Urinary bladder (tissue), 3 donors: ENCODE measurements at regions not wholly inside any gene's neighbourhood (a gene's known extent, or its start where the extent isn't known, plus 50 kb on each side); places are given as distances from the start of the nearest gene placed in this dataset.

ENCODE experiments used
- DNase-seq: peaks from one replicate; pipeline ENCODE4 v3.0.0-alpha.2; 2015; ENCODE audit errors: extremely low spot score
- H3K27ac ChIP-seq: one replicate; pipeline ENCODE4 v1.5.1; 2013; ENCODE audit warnings: low read depth, mild to moderate bottlenecking, moderate library complexity
- H3K36me3 ChIP-seq: one replicate; pipeline ENCODE4 v1.6.1; 2013; ENCODE audit warnings: mild to moderate bottlenecking, moderate library complexity; ENCODE audit not compliant: insufficient read depth
- H3K4me1 ChIP-seq: one replicate; pipeline ENCODE4 v1.6.1; 2013; ENCODE audit warnings: mild to moderate bottlenecking, moderate library complexity; ENCODE audit not compliant: insufficient read depth
- H3K4me3 ChIP-seq: one replicate; pipeline ENCODE4 v1.5.1; 2013; ENCODE audit warnings: low read depth, low read length
- WGBS: extraction: QIAGEN DNeasy Blood & Tissue Kit; methylation state at CpG from one replicate; pipeline ENCODE4 v1.1.7; 2013; 5-methylcytosine and 5-hydroxymethylcytosine counted together
- donor health status: healthy with polysubstance abuse.
- donor health status: healthy.

DNA sequence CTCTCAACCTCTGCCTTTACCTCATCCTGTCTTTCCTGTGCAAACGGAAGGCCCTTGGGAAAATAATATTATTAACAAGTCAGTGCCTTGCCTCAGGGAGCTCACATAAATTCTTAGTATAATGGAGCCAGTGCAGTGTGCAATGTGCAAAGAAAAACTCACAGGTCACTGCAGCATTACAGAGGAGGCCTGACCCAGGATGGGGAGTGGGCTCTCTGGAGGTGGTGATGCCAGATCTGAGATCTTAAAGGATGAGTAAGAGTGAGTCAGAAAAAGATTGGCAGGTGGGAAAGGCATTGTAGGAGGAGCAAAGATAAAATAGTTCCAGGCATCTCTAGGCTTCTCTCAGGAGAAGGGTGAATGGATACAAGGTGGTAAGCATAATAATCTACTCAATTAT is 185.6 kb upstream of the ADAMTS9 start:
- no peaks in the 10 kb centered on the region for H3K4me1 ChIP-seq
- no peak overlapping the region for H3K4me3 ChIP-seq
- WGBS = 74% methylated on average over 1 of the region's 1 CpG
- H3K36me3 ChIP-seq = peaks cover 2% of the 10 kb centered on the region
- no peak for DNase-seq
- H3K27ac ChIP-seq = no peak overlapping the region

DNA sequence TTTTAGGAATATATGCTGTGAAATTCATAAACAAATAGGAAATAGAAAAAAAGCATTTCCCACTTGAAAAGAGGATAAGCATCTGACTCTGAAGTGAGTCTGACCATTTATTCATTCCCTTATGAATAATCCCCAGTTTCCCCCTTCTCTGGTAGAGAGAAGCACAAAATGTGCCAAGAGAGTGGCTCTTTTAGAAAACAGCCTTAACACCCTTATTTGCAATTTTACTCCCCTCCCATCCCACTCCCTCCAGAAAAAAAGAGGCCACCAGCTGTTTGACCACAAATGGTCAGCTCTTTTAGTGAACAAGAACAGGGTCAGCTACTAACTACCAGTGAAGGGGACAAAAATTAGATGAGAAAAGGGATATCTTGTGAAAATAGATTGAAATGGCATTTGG is 184.5 kb upstream of the ADAMTS9 start:
- H3K4me3 ChIP-seq = no peak overlapping the region
- H3K4me1 ChIP-seq = no peaks in the 10 kb centered on the region
- peaks cover 2% of the 10 kb centered on the region for H3K36me3 ChIP-seq
- H3K27ac ChIP-seq = no peak overlapping the region
- DNase-seq = no peak

DNA sequence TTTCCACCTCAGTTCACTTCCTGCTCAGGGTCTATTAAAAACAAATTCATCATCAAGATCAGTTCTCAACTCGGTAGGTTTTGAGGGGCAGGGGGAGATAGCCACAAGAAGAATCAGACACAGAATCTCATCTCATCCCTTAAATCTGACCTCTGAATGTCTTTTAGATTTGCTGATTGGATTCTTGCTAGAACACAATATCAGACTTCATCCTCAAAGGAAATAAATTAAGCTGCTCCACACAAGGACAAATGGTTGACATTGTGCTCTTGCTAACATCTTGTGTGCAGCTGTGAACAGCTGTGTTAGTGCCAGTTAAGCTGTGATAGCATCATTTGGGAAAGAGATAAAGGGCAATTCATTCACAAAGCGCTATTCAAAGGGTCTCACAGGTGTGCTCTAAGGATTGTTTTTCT is 184.0 kb upstream of the ADAMTS9 start:
- no peaks in the 10 kb centered on the region for H3K4me1 ChIP-seq
- 69% methylated on average over 2 of the region's 2 CpGs for WGBS
- H3K36me3 ChIP-seq = peaks cover 2% of the 10 kb centered on the region
- no peak overlapping the region for H3K27ac ChIP-seq
- H3K4me3 ChIP-seq = no peak overlapping the region
- no peak for DNase-seq

DNA sequence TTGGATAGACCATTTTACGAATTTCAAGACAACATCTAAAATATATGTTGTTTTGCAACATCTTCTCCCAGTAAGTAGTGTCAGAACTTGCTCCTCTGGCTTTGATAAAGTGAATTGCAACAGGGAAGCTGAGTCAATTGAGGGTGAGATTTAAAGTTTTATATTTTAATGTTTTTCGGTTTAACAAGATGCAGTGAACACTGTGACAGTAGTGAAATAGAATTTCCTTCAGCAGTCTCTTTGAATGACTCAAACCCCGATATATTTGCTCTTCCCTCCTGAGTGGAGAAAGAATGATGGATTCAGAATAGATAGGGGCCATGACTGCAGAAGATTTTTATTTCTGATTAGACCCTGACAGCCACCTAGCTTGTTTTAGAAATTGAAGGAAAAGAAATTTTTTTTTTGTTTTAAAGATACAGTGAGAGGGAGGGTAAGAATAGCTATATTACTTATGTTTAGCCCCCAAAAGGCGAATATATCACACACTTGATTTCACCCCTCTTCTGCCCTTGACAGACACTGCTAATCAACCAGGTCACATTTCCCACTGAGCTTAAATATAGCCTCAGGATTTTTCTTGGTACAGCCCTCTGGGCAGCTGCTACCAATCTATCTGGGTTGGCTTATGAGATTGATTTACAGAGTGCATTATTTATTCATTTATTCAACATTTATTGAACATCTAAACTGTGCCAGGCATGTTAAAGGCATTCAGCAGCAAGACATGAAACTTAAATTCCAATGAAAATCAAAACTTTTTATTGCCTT is 183.3 kb upstream of the ADAMTS9 start:
- Histone ChIP-seq H3K4me3 (no peak overlapping the region), H3K4me1 (no peaks in the 10 kb centered on the region), H3K36me3 (peaks cover 2% of the 10 kb centered on the region), H3K27ac (no peak overlapping the region)
- DNase-seq = no peak
- WGBS = 92% methylated on average over 4 of the region's 4 CpGs

DNA sequence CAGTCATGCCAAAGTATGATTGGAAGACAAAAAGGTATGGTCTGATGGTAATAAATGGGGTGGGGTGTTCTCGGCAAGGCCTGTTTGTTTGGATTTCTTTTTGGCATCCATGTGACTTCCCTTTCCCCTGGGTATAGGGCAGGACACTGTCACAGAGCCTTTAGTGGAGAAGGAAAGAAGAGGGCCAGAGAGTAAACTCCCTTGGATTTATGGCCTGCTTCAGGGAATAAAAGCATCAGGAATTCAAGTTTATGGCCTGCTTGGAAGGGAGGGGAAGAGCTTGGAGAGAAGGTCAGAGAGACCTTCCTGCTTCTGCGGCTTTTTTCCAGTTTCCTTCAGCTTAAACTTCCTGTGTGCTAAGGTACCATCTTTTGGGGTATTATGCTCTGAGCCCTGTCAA is 179.4 kb upstream of the ADAMTS9 start:
- Histone ChIP-seq H3K4me3 (no peak overlapping the region), H3K27ac (no peak overlapping the region), H3K36me3 (no peaks in the 10 kb centered on the region), H3K4me1 (no peaks in the 10 kb centered on the region)
- WGBS = 69% methylated on average over 2 of the region's 2 CpGs
- no peak for DNase-seq

DNA sequence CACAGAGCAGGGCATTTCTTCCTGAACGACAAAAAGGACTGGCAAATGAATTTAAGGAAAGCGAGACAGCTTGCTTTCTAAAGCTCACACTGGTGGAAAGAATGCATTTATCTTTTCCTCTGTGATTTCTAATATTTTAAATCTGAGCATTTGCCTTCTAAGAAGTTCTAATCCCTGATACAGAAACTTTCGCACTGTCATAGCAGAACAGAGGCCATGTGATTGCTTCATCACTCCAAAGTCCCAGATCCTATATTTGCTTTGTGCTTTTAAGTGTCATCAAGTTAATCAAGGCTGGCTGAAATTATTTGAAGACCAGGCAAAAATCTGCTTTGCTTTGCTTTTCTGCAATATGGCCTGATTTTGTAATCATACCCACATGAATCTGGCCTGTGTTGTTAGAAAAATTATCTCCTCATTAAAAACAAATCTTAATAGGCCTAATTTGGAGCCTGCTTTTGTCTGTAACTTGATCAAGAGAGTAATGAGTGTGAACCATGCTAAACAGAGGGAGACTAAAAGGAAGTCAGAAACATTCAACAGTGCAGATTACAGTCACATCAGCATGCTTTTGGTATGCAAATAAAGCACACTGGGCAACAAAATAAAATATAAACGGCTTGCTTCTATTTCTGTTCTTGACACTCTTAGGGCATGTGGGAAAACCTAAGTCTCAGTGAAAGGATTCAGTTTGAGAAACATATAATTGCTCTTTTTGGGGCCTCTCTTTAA is 178.2 kb upstream of the ADAMTS9 start:
- DNase-seq = no peak
- Histone ChIP-seq H3K36me3 (no peaks in the 10 kb centered on the region), H3K4me1 (no peaks in the 10 kb centered on the region), H3K4me3 (no peak overlapping the region), H3K27ac (no peak overlapping the region)
- WGBS = 54% methylated on average over 4 of the region's 4 CpGs

DNA sequence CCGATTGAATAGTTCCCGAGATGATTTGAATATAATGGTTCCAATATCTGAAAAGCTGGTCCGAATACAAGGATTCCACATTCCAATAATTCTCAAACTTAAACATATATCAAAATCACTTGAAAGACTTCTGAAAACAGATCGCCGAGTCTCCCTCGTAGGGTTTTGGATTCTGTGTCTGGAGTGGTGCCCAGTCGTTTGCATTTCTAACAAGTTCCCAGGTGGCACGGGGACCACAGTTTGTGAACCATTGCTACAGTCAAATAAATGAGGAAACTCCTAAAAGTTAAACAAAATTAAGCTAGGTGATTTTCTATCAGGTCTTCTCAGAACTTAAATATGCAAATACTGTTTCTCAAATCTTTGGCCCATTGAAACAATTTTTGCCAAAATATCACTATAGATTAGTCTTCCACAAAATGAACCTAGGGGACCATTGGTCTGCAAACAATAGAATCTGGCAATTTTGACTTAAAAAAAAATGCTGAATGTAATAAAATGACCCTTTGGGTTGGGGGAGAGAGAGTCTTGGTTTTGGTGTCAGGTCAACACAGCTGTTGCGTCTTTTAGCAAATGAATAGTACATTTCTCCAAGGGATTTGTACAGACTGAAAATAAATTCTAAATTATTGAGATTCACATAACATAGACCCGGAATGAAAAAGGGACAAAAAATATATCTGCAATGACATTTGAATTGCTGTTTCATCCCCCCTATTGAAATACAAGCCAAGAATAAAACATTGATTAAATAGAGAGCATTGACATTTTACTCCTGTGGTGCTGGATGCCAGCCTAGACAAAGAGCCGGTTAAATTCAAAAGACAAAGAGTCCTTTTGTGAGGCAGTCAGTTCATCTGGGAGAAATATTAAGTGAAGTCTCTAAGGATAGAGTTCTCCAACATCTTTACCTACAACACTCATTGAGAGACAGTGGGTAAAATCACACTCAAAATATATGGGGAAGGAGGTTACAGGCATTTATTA is 175.7 kb upstream of the ADAMTS9 start:
- H3K27ac ChIP-seq = no peak overlapping the region
- DNase-seq = no peak
- H3K4me1 ChIP-seq = no peaks in the 10 kb centered on the region
- no peaks in the 10 kb centered on the region for H3K36me3 ChIP-seq
- 93% methylated on average over 11 of the region's 11 CpGs for WGBS
- no peak overlapping the region for H3K4me3 ChIP-seq

DNA sequence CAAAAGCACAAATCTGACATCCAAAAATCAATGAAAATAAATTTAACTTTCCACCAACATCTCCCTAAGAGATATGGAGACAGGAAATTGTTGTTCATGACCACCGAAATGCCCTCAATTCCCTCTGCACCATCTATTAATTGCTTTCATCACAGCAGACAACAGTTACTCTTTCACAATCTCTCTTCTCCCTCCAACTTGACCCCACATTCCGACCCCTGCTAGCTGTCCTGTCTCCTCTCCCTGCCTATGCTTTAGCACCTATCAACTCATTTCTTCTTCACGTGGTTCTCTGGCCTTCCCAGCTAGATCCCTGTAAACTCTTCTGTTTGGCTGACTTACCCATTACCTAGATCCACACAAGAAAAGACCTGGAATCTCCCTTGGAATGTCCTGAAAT is 173.9 kb upstream of the ADAMTS9 start:
- 81% methylated on average over 3 of the region's 3 CpGs for WGBS
- Histone ChIP-seq H3K4me1 (no peaks in the 10 kb centered on the region), H3K27ac (no peak overlapping the region), H3K36me3 (no peaks in the 10 kb centered on the region), H3K4me3 (no peak overlapping the region)
- DNase-seq = no peak

DNA sequence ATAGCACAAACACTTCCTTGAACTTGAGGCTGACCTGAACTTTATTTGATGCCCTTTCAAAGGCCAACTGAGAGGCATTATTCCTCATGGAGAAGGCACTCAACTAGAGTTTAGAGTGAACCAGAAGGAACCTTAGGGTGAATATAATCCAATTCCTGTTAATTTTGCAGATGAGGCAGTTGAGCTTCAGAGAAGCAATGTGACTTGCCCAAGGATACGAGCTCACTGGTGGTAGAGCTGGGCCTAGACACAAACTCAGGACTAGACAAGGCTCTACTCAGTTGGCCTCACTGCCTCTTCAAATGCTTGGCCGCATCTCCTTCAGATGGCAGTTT is 172.7 kb upstream of the ADAMTS9 start:
- Histone ChIP-seq H3K4me3 (no peak overlapping the region), H3K4me1 (no peaks in the 10 kb centered on the region), H3K27ac (no peak overlapping the region), H3K36me3 (no peaks in the 10 kb centered on the region)
- 90% methylated on average over 2 of the region's 2 CpGs for WGBS
- DNase-seq = no peak

DNA sequence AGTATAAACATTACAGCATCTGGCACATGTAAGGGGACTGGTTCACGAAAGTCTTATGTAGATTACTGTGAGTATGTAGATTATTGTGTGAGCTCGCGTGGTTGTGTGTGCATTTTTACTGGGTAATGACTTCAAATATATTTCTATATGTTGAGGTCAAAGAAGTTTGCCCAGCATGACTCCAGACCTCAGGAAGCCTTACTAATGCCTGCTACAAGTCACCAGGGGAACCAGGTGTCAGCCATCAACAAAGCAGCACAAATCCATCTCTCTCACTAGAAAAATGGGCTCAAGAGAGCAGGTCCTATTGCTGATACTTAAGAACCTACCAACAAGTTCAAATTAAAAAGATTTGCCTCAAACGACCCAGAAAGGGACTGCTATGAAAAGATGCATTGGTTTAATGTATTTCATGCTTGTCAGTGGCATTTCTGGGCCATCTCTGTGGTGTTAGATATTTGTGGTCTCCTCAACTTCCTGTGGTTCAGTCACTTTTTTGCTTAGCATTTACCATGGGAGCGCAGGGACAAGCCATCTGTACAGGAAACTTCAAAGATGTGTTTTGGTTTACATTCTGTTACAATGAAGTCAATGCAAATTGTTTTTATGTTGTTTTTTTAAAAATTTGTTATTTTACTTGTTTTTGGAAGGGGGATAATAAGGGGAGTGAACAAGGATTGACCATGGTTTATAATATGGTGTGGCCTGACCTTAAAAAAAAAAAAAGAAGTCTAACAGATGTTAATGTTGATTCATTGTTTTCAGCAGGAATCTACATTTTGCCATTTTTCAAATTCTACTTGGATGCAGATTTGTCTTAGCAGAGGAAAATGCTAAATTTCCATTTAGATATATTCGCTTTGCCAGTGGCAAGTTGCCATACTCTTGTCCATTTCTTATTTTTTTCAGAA is 172.1 kb upstream of the ADAMTS9 start:
- H3K4me3 ChIP-seq = no peak overlapping the region
- H3K27ac ChIP-seq = no peak overlapping the region
- WGBS = 76% methylated on average over 6 of the region's 6 CpGs
- DNase-seq = no peak
- H3K4me1 ChIP-seq = no peaks in the 10 kb centered on the region
- H3K36me3 ChIP-seq = no peaks in the 10 kb centered on the region

DNA sequence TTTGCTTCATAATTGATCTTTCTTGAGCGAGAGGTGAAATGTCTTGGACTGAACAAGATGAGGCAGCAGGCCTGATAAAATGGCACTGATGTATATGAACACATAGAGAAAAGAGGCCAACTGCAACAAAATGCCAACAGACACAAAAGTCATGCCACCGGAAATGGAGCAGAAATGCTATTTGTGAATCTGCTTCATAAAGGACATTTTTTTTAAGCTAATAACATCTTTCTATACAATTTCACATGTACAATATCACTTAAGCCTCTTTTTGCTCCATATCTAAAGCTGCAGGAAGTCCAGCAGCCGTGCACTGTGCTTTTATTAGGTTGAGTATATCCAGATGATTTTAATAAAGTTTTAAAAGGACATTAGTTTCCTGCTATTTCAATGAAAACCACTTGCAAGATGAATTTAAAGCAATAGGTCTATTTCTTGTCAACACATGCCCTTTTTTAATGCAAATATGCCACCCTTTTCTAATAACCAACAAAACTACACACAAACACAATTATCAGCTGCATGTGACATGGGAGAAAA is 169.2 kb upstream of the ADAMTS9 start:
- DNase-seq = no peak
- H3K4me3 ChIP-seq = no peak overlapping the region
- H3K4me1 ChIP-seq = no peaks in the 10 kb centered on the region
- no peak overlapping the region for H3K27ac ChIP-seq
- no peaks in the 10 kb centered on the region for H3K36me3 ChIP-seq
- WGBS = 82% methylated on average over 3 of the region's 3 CpGs

DNA sequence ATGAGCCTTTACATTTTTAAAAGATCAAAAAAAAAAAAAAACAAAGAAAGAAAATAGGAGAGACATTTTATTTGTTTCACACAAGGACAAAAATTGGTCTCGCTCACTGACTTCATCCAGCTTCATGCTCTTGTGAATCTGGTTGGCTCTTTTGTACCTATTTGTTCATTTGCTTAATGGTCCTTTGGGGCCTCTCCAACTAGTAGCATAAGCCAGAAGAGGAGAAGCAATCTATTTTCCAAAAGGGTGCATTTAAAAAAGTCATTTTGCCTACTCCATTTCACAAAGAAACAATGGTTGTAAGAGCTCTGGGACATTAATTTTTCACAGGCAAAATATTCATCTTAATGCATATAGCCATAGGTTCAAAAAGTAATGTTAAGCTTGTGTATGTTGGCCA is 168.3 kb upstream of the ADAMTS9 start:
- DNase-seq = no peak
- 99% methylated on average over 1 of the region's 1 CpG for WGBS
- Histone ChIP-seq H3K4me1 (no peaks in the 10 kb centered on the region), H3K27ac (no peak overlapping the region), H3K4me3 (no peak overlapping the region), H3K36me3 (no peaks in the 10 kb centered on the region)

DNA sequence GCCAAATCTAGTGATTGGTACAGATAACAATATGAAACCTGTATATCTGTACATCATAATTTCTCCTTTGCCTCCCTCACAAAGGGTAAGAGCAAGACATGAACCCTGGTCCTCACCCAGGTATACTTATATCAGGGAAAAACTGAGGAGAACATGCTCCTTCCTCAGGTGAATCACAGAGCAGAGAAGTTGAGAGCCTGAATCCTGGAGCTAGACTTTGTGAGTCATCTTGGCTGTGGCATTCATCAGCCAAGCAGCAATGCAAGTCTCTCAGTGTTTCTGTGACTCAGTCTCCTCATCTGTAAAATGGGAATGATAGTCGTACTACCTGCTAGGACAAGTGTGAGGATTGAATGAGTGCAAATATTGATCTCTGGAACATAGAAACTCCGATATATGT is 165.7 kb upstream of the ADAMTS9 start:
- no peaks in the 10 kb centered on the region for H3K4me1 ChIP-seq
- 95% methylated on average over 2 of the region's 2 CpGs for WGBS
- H3K4me3 ChIP-seq = no peak overlapping the region
- H3K36me3 ChIP-seq = no peaks in the 10 kb centered on the region
- no peak overlapping the region for H3K27ac ChIP-seq
- no peak for DNase-seq
